B cell (primary cell): ENCODE measurements at regions not wholly inside any gene's neighbourhood (a gene's known extent, or its start where the extent isn't known, plus 50 kb on each side); places are given as distances from the start of the nearest gene placed in this dataset.

ENCODE experiments used
- EZH2 ChIP-seq: IDR thresholded peaks from 2 replicates; pipeline ENCODE4 v1.6.1; 2012; ENCODE audit warnings: borderline replicate concordance, low read depth, mild to moderate bottlenecking, moderate library complexity, low read length; ENCODE audit not compliant: insufficient read depth, poor library complexity, severe bottlenecking
- TF ChIP-seq, protein P1 (sequence below): fragments of 200-600 bp; IDR thresholded peaks from one replicate; pipeline ENCODE4 v1.8.0; 2022; ENCODE audit warnings: antibody characterized with exemption, mild to moderate bottlenecking

DNA sequence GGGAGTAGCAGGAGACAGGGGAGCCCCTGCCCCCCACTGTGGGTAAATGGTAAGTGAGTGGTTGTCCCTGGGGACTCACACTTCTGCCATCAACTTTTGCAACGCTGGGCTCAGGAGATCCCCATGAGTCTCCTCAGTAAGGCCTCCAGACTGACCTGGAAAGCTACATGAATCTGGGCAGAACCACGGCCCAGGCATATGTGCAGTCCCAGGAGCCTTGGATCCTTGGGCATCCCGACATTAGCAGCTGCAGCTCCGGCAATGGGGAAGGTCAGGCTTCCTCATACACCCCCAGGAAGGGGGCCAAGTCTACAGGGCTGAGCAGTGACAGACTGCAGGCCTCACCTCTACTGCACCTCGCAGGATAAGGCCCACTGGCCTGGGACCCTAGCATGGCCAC, 868.7 kb upstream of the ADGRL4 start:
- no peak for TF ChIP-seq EZH2
- TF ChIP-seq, protein P1, sequence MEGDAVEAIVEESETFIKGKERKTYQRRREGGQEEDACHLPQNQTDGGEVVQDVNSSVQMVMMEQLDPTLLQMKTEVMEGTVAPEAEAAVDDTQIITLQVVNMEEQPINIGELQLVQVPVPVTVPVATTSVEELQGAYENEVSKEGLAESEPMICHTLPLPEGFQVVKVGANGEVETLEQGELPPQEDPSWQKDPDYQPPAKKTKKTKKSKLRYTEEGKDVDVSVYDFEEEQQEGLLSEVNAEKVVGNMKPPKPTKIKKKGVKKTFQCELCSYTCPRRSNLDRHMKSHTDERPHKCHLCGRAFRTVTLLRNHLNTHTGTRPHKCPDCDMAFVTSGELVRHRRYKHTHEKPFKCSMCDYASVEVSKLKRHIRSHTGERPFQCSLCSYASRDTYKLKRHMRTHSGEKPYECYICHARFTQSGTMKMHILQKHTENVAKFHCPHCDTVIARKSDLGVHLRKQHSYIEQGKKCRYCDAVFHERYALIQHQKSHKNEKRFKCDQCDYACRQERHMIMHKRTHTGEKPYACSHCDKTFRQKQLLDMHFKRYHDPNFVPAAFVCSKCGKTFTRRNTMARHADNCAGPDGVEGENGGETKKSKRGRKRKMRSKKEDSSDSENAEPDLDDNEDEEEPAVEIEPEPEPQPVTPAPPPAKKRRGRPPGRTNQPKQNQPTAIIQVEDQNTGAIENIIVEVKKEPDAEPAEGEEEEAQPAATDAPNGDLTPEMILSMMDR, result no peak
